Effector memory CD4-positive, alpha-beta T cell (primary cell): ENCODE measurements at regions not wholly inside any gene's neighbourhood (a gene's known extent, or its start where the extent isn't known, plus 50 kb on each side); places are given as distances from the start of the nearest gene placed in this dataset.

Experiments
- DNase-seq, 3 donors: peaks; one replicate each; pipeline ENCODE4 v3.0.0-alpha.2; 2020
- H3K27ac ChIP-seq: 2 replicates; pipeline ENCODE4 v1.7.0; 2013; ENCODE audit warnings: mild to moderate bottlenecking, low read length, moderate library complexity; ENCODE audit not compliant: insufficient read depth, poor library complexity, severe bottlenecking
- H3K27me3 ChIP-seq: replicated peaks from 2 replicates; pipeline ENCODE4 v1.7.0; 2013; ENCODE audit warnings: mild to moderate bottlenecking, low read length; ENCODE audit not compliant: insufficient read depth, control insufficient read depth, poor library complexity, severe bottlenecking
- H3K36me3 ChIP-seq: 2 replicates; pipeline ENCODE4 v1.7.0; 2013; ENCODE audit warnings: mild to moderate bottlenecking, low read length, moderate library complexity; ENCODE audit not compliant: control insufficient read depth, insufficient read depth
- H3K4me1 ChIP-seq: 2 replicates; pipeline ENCODE4 v1.7.0; 2013; ENCODE audit warnings: low read length, mild to moderate bottlenecking; ENCODE audit not compliant: control insufficient read depth, insufficient read depth, poor library complexity, severe bottlenecking
- H3K4me3 ChIP-seq: 2 replicates; pipeline ENCODE4 v1.7.0; 2013; ENCODE audit warnings: low read length, low read depth, mild to moderate bottlenecking; ENCODE audit not compliant: insufficient read depth, poor library complexity, severe bottlenecking
- H3K9me3 ChIP-seq: 2 replicates; pipeline ENCODE4 v1.7.0; 2013; ENCODE audit warnings: mild to moderate bottlenecking, low read length, moderate library complexity; ENCODE audit not compliant: control insufficient read depth

- DNase-seq, result no peak
- H3K4me3 ChIP-seq, result no peak overlapping the region
- H3K9me3 ChIP-seq, result no peaks in the 10 kb centered on the region
- no peak overlapping the region for H3K27ac ChIP-seq
- peaks cover 39% of the 10 kb centered on the region for H3K4me1 ChIP-seq
- H3K36me3 ChIP-seq, result no peaks in the 10 kb centered on the region
- no peaks in the 10 kb centered on the region for H3K27me3 ChIP-seq
These were observed 88.3 kb upstream of the TAF1B start for GRCh38 chr2:9755008-9755407.

- no peaks in the 10 kb centered on the region for H3K36me3 ChIP-seq
- H3K4me3 ChIP-seq, result no peak overlapping the region
- H3K9me3 ChIP-seq, result no peaks in the 10 kb centered on the region
- peaks cover 40% of the 10 kb centered on the region for H3K4me1 ChIP-seq
- no peak for DNase-seq
- no peak overlapping the region for H3K27ac ChIP-seq
- H3K27me3 ChIP-seq, result no peaks in the 10 kb centered on the region
These were observed 87.6 kb upstream of the TAF1B start for GRCh38 chr2:9755638-9756037.

GRCh38 chr2:9756692-9757250, 86.5 kb upstream of the TAF1B start:
- H3K27me3 ChIP-seq, result no peaks in the 10 kb centered on the region
- no peak overlapping the region for H3K4me3 ChIP-seq
- peaks cover 35% of the 10 kb centered on the region for H3K4me1 ChIP-seq
- no peaks in the 10 kb centered on the region for H3K9me3 ChIP-seq
- H3K36me3 ChIP-seq, result no peaks in the 10 kb centered on the region
- DNase-seq, result no peak
- no peak overlapping the region for H3K27ac ChIP-seq

GRCh38 chr2:9757501-9758264, 85.6 kb upstream of the TAF1B start:
- Histone ChIP-seq H3K27ac (no peak overlapping the region), H3K9me3 (no peaks in the 10 kb centered on the region), H3K27me3 (no peaks in the 10 kb centered on the region), H3K4me3 (no peak overlapping the region), H3K4me1 (peaks cover 30% of the 10 kb centered on the region), H3K36me3 (no peaks in the 10 kb centered on the region)
- no peak for DNase-seq

GRCh38 chr2:9758741-9759140, 84.5 kb upstream of the TAF1B start:
- Histone ChIP-seq H3K9me3 (no peaks in the 10 kb centered on the region), H3K4me1 (peaks cover 22% of the 10 kb centered on the region), H3K4me3 (no peak overlapping the region), H3K27me3 (no peaks in the 10 kb centered on the region), H3K36me3 (no peaks in the 10 kb centered on the region), H3K27ac (no peak overlapping the region)
- DNase-seq, result no peak

GRCh38 chr2:9760069-9760901, 83.0 kb upstream of the TAF1B start:
- no peaks in the 10 kb centered on the region for H3K36me3 ChIP-seq
- no peak for DNase-seq
- H3K27ac ChIP-seq, result no peak overlapping the region
- H3K27me3 ChIP-seq, result no peaks in the 10 kb centered on the region
- H3K9me3 ChIP-seq, result no peaks in the 10 kb centered on the region
- peaks cover 10% of the 10 kb centered on the region for H3K4me1 ChIP-seq
- no peak overlapping the region for H3K4me3 ChIP-seq

- Histone ChIP-seq H3K9me3 (no peaks in the 10 kb centered on the region), H3K27ac (no peak overlapping the region), H3K27me3 (no peaks in the 10 kb centered on the region), H3K4me3 (no peak overlapping the region), H3K4me1 (peaks cover 9% of the 10 kb centered on the region), H3K36me3 (no peaks in the 10 kb centered on the region)
- DNase-seq, result no peak
These were observed 82.4 kb upstream of the TAF1B start for GRCh38 chr2:9760902-9761228.

GRCh38 chr2:9761577-9761976, 81.7 kb upstream of the TAF1B start:
- Histone ChIP-seq H3K27ac (no peak overlapping the region), H3K36me3 (no peaks in the 10 kb centered on the region), H3K27me3 (no peaks in the 10 kb centered on the region), H3K4me1 (peaks cover 9% of the 10 kb centered on the region), H3K9me3 (no peaks in the 10 kb centered on the region), H3K4me3 (no peak overlapping the region)
- DNase-seq, result no peak

- DNase-seq, result no peak
These were observed 81.1 kb upstream of the TAF1B start for GRCh38 chr2:9762164-9762563.

GRCh38 chr2:9762941-9763340, 80.3 kb upstream of the TAF1B start:
- Histone ChIP-seq H3K4me1 (peaks cover 9% of the 10 kb centered on the region), H3K36me3 (no peaks in the 10 kb centered on the region), H3K9me3 (no peaks in the 10 kb centered on the region), H3K27ac (no peak overlapping the region), H3K4me3 (no peak overlapping the region), H3K27me3 (no peaks in the 10 kb centered on the region)
- DNase-seq, result no peak

More at GRCh38 chr2:9762164-9762563, 81.1 kb upstream of the TAF1B start:
- Histone ChIP-seq H3K4me3 (no peak overlapping the region), H3K27ac (no peak overlapping the region), H3K27me3 (no peaks in the 10 kb centered on the region), H3K9me3 (no peaks in the 10 kb centered on the region), H3K4me1 (peaks cover 9% of the 10 kb centered on the region), H3K36me3 (no peaks in the 10 kb centered on the region)
